KMS-11 (cell line): ENCODE measurements at regions not wholly inside any gene's neighbourhood (a gene's known extent, or its start where the extent isn't known, plus 50 kb on each side); places are given as distances from the start of the nearest gene placed in this dataset.

ENCODE experiments used
- H2AFZ ChIP-seq: fragments of 200-600 bp; sonication (generic); 2 replicates; pipeline ENCODE4 v1.6.1; 2016; ENCODE audit warnings: antibody characterized with exemption, mixed run types, low read depth
- H3K27ac ChIP-seq: fragments of 200-600 bp; sonication (generic); 2 replicates; pipeline ENCODE4 v1.6.1; 2016; ENCODE audit warnings: mild to moderate bottlenecking, mixed run types
- H3K27me3 ChIP-seq: fragments of 200-600 bp; sonication (generic); 2 replicates; pipeline ENCODE4 v1.6.1; 2017; ENCODE audit warnings: mild to moderate bottlenecking, low read depth, mixed run types, moderate library complexity; ENCODE audit not compliant: insufficient read depth
- H3K36me3 ChIP-seq: fragments of 200-600 bp; sonication (generic); 2 replicates; pipeline ENCODE4 v1.6.1; 2017; ENCODE audit warnings: mild to moderate bottlenecking, mixed run types; ENCODE audit not compliant: insufficient read depth
- H3K4me1 ChIP-seq: fragments of 200-600 bp; sonication (generic); 2 replicates; pipeline ENCODE4 v1.6.1; 2016; ENCODE audit warnings: mild to moderate bottlenecking, low read depth, mixed run types; ENCODE audit not compliant: poor library complexity, severe bottlenecking
- H3K4me2 ChIP-seq: fragments of 200-600 bp; sonication (generic); 2 replicates; pipeline ENCODE4 v1.7.0; 2016; ENCODE audit warnings: mild to moderate bottlenecking, mixed run types
- H3K4me3 ChIP-seq: fragments of 200-600 bp; sonication (generic); IDR thresholded peaks from 2 replicates; pipeline ENCODE4 v1.6.1; 2017; ENCODE audit warnings: low read depth, low read length, mixed read lengths; ENCODE audit not compliant: insufficient read depth
- H3K79me2 ChIP-seq: fragments of 200-600 bp; sonication (generic); 2 replicates; pipeline ENCODE4 v1.6.1; 2016; ENCODE audit warnings: low read depth, mixed run types; ENCODE audit not compliant: insufficient read depth
- H3K9ac ChIP-seq: fragments of 200-600 bp; sonication (generic); 2 replicates; pipeline ENCODE4 v1.6.1; 2016; ENCODE audit warnings: mild to moderate bottlenecking, mixed run types
- H4K20me1 ChIP-seq: fragments of 200-600 bp; sonication (generic); 2 replicates; pipeline ENCODE4 v1.6.1; 2016; ENCODE audit warnings: mild to moderate bottlenecking, mixed run types; ENCODE audit not compliant: insufficient read depth
- CTCF ChIP-seq: fragments of 200-600 bp; sonication (generic); conservative IDR thresholded peaks from 2 replicates; pipeline ENCODE4 v1.6.1; 2017; ENCODE audit warnings: low read depth, mild to moderate bottlenecking, antibody characterized with exemption, low read length, moderate library complexity, mixed read lengths

- no peaks in the 10 kb centered on the region for H3K27me3 ChIP-seq
- no peak for TF ChIP-seq CTCF
- H3K27ac ChIP-seq = no peak overlapping the region
- H4K20me1 ChIP-seq = no peaks in the 10 kb centered on the region
- H3K4me3 ChIP-seq = no peak overlapping the region
- no peak overlapping the region for H3K4me2 ChIP-seq
- H3K79me2 ChIP-seq = no peaks in the 10 kb centered on the region
- H3K4me1 ChIP-seq = no peaks in the 10 kb centered on the region
- H3K9ac ChIP-seq = no peak overlapping the region
- no peak overlapping the region for H2AFZ ChIP-seq
- no peaks in the 10 kb centered on the region for H3K36me3 ChIP-seq
Measured at GRCh38 chr7:125848157-125848556, 918.5 kb upstream of the POT1 start.

GRCh38 chr7:125847692-125848091 is 918.1 kb upstream of the POT1 start:
- H3K79me2 ChIP-seq = no peaks in the 10 kb centered on the region
- H3K27me3 ChIP-seq = no peaks in the 10 kb centered on the region
- no peak overlapping the region for H3K4me3 ChIP-seq
- TF ChIP-seq CTCF = no peak
- no peak overlapping the region for H3K4me2 ChIP-seq
- no peak overlapping the region for H2AFZ ChIP-seq
- no peak overlapping the region for H3K27ac ChIP-seq
- H3K9ac ChIP-seq = no peak overlapping the region
- no peaks in the 10 kb centered on the region for H4K20me1 ChIP-seq
- no peaks in the 10 kb centered on the region for H3K36me3 ChIP-seq
- no peaks in the 10 kb centered on the region for H3K4me1 ChIP-seq

- Histone ChIP-seq H2AFZ (no peak overlapping the region), H3K4me2 (no peak overlapping the region), H4K20me1 (no peaks in the 10 kb centered on the region), H3K79me2 (no peaks in the 10 kb centered on the region), H3K4me3 (no peak overlapping the region), H3K27me3 (no peaks in the 10 kb centered on the region), H3K27ac (no peak overlapping the region), H3K4me1 (no peaks in the 10 kb centered on the region), H3K9ac (no peak overlapping the region), H3K36me3 (no peaks in the 10 kb centered on the region)
- TF ChIP-seq CTCF = no peak
Measured at GRCh38 chr7:125847055-125847454, 917.4 kb upstream of the POT1 start.

DNA sequence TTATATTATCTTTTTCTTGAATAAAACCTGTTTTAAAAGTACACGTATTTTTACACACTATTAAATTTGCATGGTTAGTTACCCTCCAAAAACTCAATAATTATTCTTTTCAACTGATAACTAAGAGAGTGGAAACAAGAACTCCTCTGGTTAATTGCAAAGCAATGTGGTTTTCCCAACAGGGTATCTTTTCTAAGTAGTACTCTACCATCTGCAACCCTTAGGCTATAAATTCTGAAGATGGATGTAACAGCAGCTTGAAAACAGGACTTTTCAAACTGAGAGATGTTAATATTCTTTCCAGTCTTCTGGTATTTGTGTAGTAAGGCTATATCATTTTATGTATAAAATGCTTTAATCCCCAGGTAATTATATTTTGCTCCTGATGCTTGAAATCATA is 916.1 kb upstream of the POT1 start:
- Histone ChIP-seq H3K4me3 (no peak overlapping the region), H4K20me1 (no peaks in the 10 kb centered on the region), H2AFZ (no peak overlapping the region), H3K4me1 (no peaks in the 10 kb centered on the region), H3K36me3 (no peaks in the 10 kb centered on the region), H3K27ac (no peak overlapping the region), H3K4me2 (no peak overlapping the region), H3K79me2 (no peaks in the 10 kb centered on the region), H3K27me3 (no peaks in the 10 kb centered on the region), H3K9ac (no peak overlapping the region)
- no peak for TF ChIP-seq CTCF

GRCh38 chr7:125834421-125834820 is 904.8 kb upstream of the POT1 start:
- TF ChIP-seq CTCF = no peak
- no peaks in the 10 kb centered on the region for H3K4me1 ChIP-seq
- no peak overlapping the region for H2AFZ ChIP-seq
- H3K27me3 ChIP-seq = no peaks in the 10 kb centered on the region
- no peak overlapping the region for H3K4me3 ChIP-seq
- H3K27ac ChIP-seq = no peak overlapping the region
- no peaks in the 10 kb centered on the region for H3K79me2 ChIP-seq
- no peaks in the 10 kb centered on the region for H3K36me3 ChIP-seq
- H4K20me1 ChIP-seq = no peaks in the 10 kb centered on the region
- H3K4me2 ChIP-seq = no peak overlapping the region
- H3K9ac ChIP-seq = no peak overlapping the region
